HG02943 (cell line): ENCODE measurements at regions not wholly inside any gene's neighbourhood (a gene's known extent, or its start where the extent isn't known, plus 50 kb on each side); places are given as distances from the start of the nearest gene placed in this dataset.
"Not testable (repeated sequence)": the region's sequence is repeated elsewhere in the genome, so short reads cannot be mapped to it uniquely, and the experiment has no call there.

Experiments
- ATAC-seq: cut with Tn5 transposase; IDR thresholded peaks from one replicate; pipeline ENCODE4 v1.9.1; 2021; ENCODE audit warnings: mild to moderate bottlenecking, low read depth, moderate library complexity; ENCODE audit not compliant: unreplicated experiment

DNA sequence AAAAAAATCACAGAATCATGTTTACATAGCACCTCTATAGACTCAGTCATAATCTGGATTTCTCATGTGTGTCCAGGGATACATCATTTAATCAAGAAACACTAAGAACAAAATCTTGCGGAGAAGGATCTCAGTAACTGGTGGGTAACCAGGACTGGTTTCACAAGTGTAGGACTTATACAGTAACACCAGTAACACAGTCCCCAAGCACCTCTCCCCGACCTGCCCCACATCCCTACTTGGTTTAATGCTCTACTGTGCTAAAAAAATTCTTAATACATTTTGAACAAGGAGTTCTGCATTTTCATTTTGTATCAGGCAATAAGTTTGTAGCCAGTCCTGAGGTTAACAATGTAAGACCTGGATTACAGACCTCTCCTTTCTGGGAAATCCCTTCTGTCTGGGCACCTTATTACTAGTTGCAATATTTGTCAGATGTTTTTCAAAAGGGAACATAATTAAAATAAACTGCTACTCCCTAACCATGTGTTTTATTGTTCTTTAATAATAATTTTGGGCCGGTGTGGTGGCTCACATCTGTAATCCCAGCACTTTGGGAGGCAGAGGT, 57.6 kb upstream of the BBX start:
- ATAC-seq, result no peak

DNA sequence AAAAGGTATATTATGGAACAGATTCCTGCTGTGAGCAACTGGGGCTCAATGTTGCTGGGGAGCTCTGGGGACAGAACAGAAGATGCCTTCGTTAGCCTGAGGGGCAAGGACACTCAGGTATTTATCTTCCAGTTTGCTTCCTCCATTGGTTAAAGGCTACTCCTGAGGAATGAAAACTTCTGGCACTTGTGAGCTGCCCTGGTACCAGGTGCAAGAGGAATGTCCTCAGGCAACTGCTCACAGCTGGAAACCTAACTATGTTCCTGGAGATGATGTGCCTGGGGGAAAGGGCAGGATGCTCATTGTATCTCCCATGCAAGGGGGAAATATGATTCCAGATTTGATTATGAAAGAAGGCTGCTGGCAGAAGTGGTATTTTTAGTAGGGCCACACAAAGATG, 54.0 kb upstream of the BBX start:
- no peak for ATAC-seq

DNA sequence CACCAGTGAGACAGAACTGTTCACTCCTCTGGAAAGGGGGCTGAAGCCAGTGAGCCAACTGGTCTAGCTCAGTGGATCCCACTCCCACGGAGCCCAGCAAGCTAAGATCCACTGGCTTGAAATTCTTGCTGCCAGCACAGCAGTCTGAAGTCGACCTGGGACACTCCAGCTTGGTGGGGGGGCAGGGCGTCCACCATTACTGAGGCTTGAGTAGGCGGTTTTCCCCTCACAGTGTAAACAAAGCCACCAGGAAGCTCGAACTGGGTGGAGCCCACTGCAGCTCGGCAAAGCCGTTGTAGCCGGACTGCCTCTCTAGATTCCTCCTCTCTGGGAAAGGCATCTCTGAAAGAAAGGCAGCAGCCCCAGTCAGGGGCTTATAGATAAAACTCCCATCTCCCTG, 52.3 kb upstream of the BBX start:
- ATAC-seq, result not testable (repeated sequence)
